ENCODE measurements at regions not wholly inside any gene's neighbourhood (a gene's known extent, or its start where the extent isn't known, plus 50 kb on each side); places are given as distances from the start of the nearest gene placed in this dataset.

DNA sequence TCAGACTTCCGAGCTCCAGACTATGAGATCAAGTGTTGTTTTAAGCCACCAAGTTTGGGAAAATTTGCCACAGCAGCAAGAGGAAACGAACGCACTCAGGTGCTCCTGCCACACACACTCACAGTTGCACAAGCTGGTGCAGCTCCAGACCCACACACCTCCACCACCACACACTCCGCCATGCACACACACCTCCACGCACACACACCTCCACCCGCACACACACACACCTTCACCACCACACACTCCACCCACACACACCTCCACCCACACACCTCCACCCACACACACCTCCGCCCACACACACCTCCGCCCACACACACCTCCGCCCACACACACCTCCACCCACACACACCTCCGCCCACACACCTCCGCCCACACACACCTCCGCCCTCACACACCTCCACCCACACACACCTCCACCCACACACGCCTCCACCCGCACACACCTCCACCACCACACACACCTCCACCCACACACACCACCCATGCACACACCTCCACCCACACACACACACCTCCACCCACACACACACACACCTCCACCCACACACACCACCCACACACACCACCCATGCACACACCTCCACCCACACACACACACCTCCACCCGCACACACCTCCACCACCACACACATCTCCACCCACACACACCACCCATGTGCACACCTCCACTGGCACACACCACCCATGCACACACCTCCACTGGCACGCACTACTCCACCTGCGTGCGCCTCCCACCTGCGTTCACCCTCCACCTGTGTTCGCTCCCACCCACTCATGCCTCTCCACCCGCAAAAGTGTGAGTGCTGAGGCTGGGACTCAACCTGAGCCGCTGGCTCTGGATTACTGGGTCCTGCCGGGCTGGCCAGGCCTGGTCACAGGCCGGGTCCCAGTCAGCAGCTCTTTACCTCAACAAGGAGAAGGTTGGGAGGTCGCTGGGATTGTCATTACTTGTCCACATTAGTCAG, 175.6 kb downstream of the BMP7 start:
- H3K36me3 ChIP-seq (ENCODE audit: control insufficient read depth, insufficient read depth, low read length): no peaks in the 10 kb centered on the region
- no peaks in the 10 kb centered on the region for H3K4me1 ChIP-seq (ENCODE audit: control insufficient read depth, low read depth, low read length)
- H2AK5ac ChIP-seq (ENCODE audit: low read length): no peak overlapping the region
- H3K23ac ChIP-seq (ENCODE audit: low read length): no peak overlapping the region
- no peak overlapping the region for H2BK5ac ChIP-seq (ENCODE audit: low read length)
- no peak overlapping the region for H2BK15ac ChIP-seq (replicated peaks; ENCODE audit: low read depth)
- H3K79me1 ChIP-seq (ENCODE audit: low read length): no peaks in the 10 kb centered on the region
- H3K4me2 ChIP-seq (ENCODE audit: low read length): no peak overlapping the region
- H3K9ac ChIP-seq (ENCODE audit: low read length): no peak overlapping the region
- no CpG with 5 or more reads among the region's 25 CpGs for WGBS (ENCODE audit: extremely low coverage, insufficient coverage, low lambda C conversion rate)
- no peaks in the 10 kb centered on the region for H3K27me3 ChIP-seq (ENCODE audit: insufficient read depth, low read length, poor library complexity)
- no peak overlapping the region for H4K8ac ChIP-seq (ENCODE audit: low read depth, low read length)
- no peak overlapping the region for H3K4ac ChIP-seq (ENCODE audit: low read depth, low read length)
- no peak overlapping the region for H2BK120ac ChIP-seq (ENCODE audit: low read depth, low read length)
- no peak for DNase-seq
- no peak overlapping the region for H4K5ac ChIP-seq (ENCODE audit: low read length)
- no peak overlapping the region for H3K27ac ChIP-seq (ENCODE audit: low read depth, low read length)
- no peak overlapping the region for H3K4me3 ChIP-seq (ENCODE audit: low read length)
- H3K79me2 ChIP-seq (ENCODE audit: control insufficient read depth, insufficient read depth, low read length): no peaks in the 10 kb centered on the region
- H3K56ac ChIP-seq (ENCODE audit: low read length): no peak overlapping the region
- H3K18ac ChIP-seq (ENCODE audit: low read length): no peak overlapping the region

DNA sequence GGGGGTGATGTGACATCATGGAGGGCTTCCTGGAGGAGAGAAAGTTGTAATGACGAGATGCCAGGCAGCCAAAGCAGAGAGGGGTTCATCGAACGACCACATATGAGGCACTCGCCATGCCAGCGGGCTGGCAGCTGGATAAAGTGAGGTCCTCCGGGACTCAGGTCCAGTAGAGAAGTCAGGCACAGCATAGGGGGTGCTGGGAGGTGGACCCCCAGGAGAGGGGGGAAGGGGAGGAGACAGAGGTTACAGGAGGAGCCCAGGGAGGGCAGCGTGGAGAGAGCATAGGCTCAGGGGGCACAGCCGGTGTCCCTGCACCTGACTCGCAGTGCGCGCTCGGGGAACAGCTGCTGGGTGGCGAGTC, 174.7 kb downstream of the BMP7 start:
- Histone ChIP-seq H2BK15ac (replicated peaks; ENCODE audit: low read depth) (no peak overlapping the region), H3K56ac (ENCODE audit: low read length) (no peak overlapping the region), H3K27ac (ENCODE audit: low read depth, low read length) (no peak overlapping the region), H3K4me3 (ENCODE audit: low read length) (no peak overlapping the region), H3K79me1 (ENCODE audit: low read length) (no peaks in the 10 kb centered on the region), H3K4me1 (ENCODE audit: control insufficient read depth, low read depth, low read length) (no peaks in the 10 kb centered on the region), H3K27me3 (ENCODE audit: insufficient read depth, low read length, poor library complexity) (no peaks in the 10 kb centered on the region), H3K4ac (ENCODE audit: low read depth, low read length) (no peak overlapping the region), H3K23ac (ENCODE audit: low read length) (no peak overlapping the region), H4K5ac (ENCODE audit: low read length) (no peak overlapping the region), H2BK120ac (ENCODE audit: low read depth, low read length) (no peak overlapping the region), H4K8ac (ENCODE audit: low read depth, low read length) (no peak overlapping the region), H3K9ac (ENCODE audit: low read length) (no peak overlapping the region), H3K36me3 (ENCODE audit: control insufficient read depth, insufficient read depth, low read length) (no peaks in the 10 kb centered on the region), H3K18ac (ENCODE audit: low read length) (no peak overlapping the region), H3K79me2 (ENCODE audit: control insufficient read depth, insufficient read depth, low read length) (no peaks in the 10 kb centered on the region), H2BK5ac (ENCODE audit: low read length) (no peak overlapping the region), H2AK5ac (ENCODE audit: low read length) (no peak overlapping the region), H3K4me2 (ENCODE audit: low read length) (no peak overlapping the region)
- no CpG with 5 or more reads among the region's 13 CpGs for WGBS (ENCODE audit: extremely low coverage, insufficient coverage, low lambda C conversion rate)
- DNase-seq: no peak

DNA sequence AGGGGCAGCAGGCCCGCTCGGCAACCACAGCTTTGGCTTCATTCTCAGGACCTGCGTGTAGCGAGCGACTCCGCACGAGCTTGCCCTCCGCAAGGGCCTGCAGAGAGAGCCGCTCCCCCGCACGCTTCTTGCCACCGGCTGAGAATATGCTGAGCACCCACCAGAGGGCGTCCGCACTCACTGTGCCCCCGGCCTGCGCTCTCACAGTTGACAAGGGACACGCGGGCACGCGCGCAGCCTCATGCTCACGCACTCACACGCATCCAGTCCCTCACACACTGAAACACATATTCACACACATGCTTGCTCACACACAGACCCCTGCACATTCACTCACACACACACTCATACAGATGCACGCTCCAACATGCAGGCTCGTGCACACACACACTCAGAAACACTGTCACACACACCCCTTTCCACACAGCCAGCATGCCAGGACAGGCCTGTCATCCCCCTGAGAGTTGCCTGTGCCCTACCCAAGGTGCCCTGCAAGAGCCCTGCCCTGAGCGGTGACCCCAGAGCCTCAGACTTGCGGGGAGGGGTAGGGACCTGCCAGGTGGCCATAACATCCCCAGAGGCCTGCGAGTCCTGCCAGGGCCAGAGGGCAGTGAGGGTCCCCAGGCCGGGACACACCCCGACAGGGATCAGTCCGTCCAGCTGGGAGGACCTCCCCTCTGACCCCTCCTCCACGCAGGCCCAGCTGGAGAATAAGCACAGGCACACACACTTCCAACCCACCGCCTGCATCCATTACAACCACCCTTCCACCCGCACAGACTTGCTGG, 174.1 kb downstream of the BMP7 start:
- no CpG with 5 or more reads among the region's 34 CpGs for WGBS (ENCODE audit: extremely low coverage, insufficient coverage, low lambda C conversion rate)
- Histone ChIP-seq H3K23ac (ENCODE audit: low read length) (no peak overlapping the region), H3K56ac (ENCODE audit: low read length) (no peak overlapping the region), H3K4ac (ENCODE audit: low read depth, low read length) (no peak overlapping the region), H4K5ac (ENCODE audit: low read length) (no peak overlapping the region), H3K9ac (ENCODE audit: low read length) (no peak overlapping the region), H3K79me1 (ENCODE audit: low read length) (no peaks in the 10 kb centered on the region), H3K4me1 (ENCODE audit: control insufficient read depth, low read depth, low read length) (no peaks in the 10 kb centered on the region), H3K4me2 (ENCODE audit: low read length) (no peak overlapping the region), H3K4me3 (ENCODE audit: low read length) (no peak overlapping the region), H2BK15ac (replicated peaks; ENCODE audit: low read depth) (no peak overlapping the region), H2BK5ac (ENCODE audit: low read length) (no peak overlapping the region), H2AK5ac (ENCODE audit: low read length) (no peak overlapping the region), H3K27ac (ENCODE audit: low read depth, low read length) (no peak overlapping the region), H3K36me3 (ENCODE audit: control insufficient read depth, insufficient read depth, low read length) (no peaks in the 10 kb centered on the region), H2BK120ac (ENCODE audit: low read depth, low read length) (no peak overlapping the region), H3K27me3 (ENCODE audit: insufficient read depth, low read length, poor library complexity) (no peaks in the 10 kb centered on the region), H4K8ac (ENCODE audit: low read depth, low read length) (no peak overlapping the region), H3K79me2 (ENCODE audit: control insufficient read depth, insufficient read depth, low read length) (no peaks in the 10 kb centered on the region), H3K18ac (ENCODE audit: low read length) (no peak overlapping the region)
- DNase-seq: peak; percentile 69

- no peak for DNase-seq
- Histone ChIP-seq H3K56ac (ENCODE audit: low read length) (no peak overlapping the region), H3K18ac (ENCODE audit: low read length) (no peak overlapping the region), H3K79me2 (ENCODE audit: control insufficient read depth, insufficient read depth, low read length) (no peaks in the 10 kb centered on the region), H2BK15ac (replicated peaks; ENCODE audit: low read depth) (no peak overlapping the region), H2BK120ac (ENCODE audit: low read depth, low read length) (no peak overlapping the region), H3K4ac (ENCODE audit: low read depth, low read length) (no peak overlapping the region), H3K9ac (ENCODE audit: low read length) (no peak overlapping the region), H3K23ac (ENCODE audit: low read length) (no peak overlapping the region), H3K79me1 (ENCODE audit: low read length) (no peaks in the 10 kb centered on the region), H3K27ac (ENCODE audit: low read depth, low read length) (no peak overlapping the region), H3K4me1 (ENCODE audit: control insufficient read depth, low read depth, low read length) (no peaks in the 10 kb centered on the region), H3K4me2 (ENCODE audit: low read length) (no peak overlapping the region), H2BK5ac (ENCODE audit: low read length) (no peak overlapping the region), H4K5ac (ENCODE audit: low read length) (no peak overlapping the region), H4K8ac (ENCODE audit: low read depth, low read length) (no peak overlapping the region), H3K27me3 (ENCODE audit: insufficient read depth, low read length, poor library complexity) (no peaks in the 10 kb centered on the region), H3K4me3 (ENCODE audit: low read length) (no peak overlapping the region), H3K36me3 (ENCODE audit: control insufficient read depth, insufficient read depth, low read length) (no peaks in the 10 kb centered on the region), H2AK5ac (ENCODE audit: low read length) (no peak overlapping the region)
- no CpG with 5 or more reads among the region's 23 CpGs for WGBS (ENCODE audit: extremely low coverage, insufficient coverage, low lambda C conversion rate)
These were observed 173.4 kb downstream of the BMP7 start for GRCh38 chr20:57092900-57093530.

GRCh38 chr20:57093766-57094165, 172.7 kb downstream of the BMP7 start:
- Histone ChIP-seq H3K4me1 (ENCODE audit: control insufficient read depth, low read depth, low read length) (no peaks in the 10 kb centered on the region), H2BK15ac (replicated peaks; ENCODE audit: low read depth) (no peak overlapping the region), H4K8ac (ENCODE audit: low read depth, low read length) (no peak overlapping the region), H3K56ac (ENCODE audit: low read length) (no peak overlapping the region), H3K9ac (ENCODE audit: low read length) (no peak overlapping the region), H3K27ac (ENCODE audit: low read depth, low read length) (no peak overlapping the region), H3K4me2 (ENCODE audit: low read length) (no peak overlapping the region), H4K5ac (ENCODE audit: low read length) (no peak overlapping the region), H2BK120ac (ENCODE audit: low read depth, low read length) (no peak overlapping the region), H3K36me3 (ENCODE audit: control insufficient read depth, insufficient read depth, low read length) (no peaks in the 10 kb centered on the region), H3K27me3 (ENCODE audit: insufficient read depth, low read length, poor library complexity) (no peaks in the 10 kb centered on the region), H3K4ac (ENCODE audit: low read depth, low read length) (no peak overlapping the region), H2AK5ac (ENCODE audit: low read length) (no peak overlapping the region), H3K18ac (ENCODE audit: low read length) (no peak overlapping the region), H2BK5ac (ENCODE audit: low read length) (no peak overlapping the region), H3K4me3 (ENCODE audit: low read length) (no peak overlapping the region), H3K79me1 (ENCODE audit: low read length) (no peaks in the 10 kb centered on the region), H3K23ac (ENCODE audit: low read length) (no peak overlapping the region), H3K79me2 (ENCODE audit: control insufficient read depth, insufficient read depth, low read length) (no peaks in the 10 kb centered on the region)
- no CpG with 5 or more reads among the region's 10 CpGs for WGBS (ENCODE audit: extremely low coverage, insufficient coverage, low lambda C conversion rate)
- DNase-seq: no peak
